DND-41 (cell line): ENCODE measurements at regions not wholly inside any gene's neighbourhood (a gene's known extent, or its start where the extent isn't known, plus 50 kb on each side); places are given as distances from the start of the nearest gene placed in this dataset.
A peak's percentile ranks its signal among the peaks of the same experiment; 100 is the strongest.
"Not testable (repeated sequence)": the region's sequence is repeated elsewhere in the genome, so short reads cannot be mapped to it uniquely, and the experiment has no call there.

Experiments
- ATAC-seq: fragments of 200-7000 bp; cut with Tn5 transposase; 3 replicates; pipeline ENCODE4 v1.9.1; 2021; ENCODE audit warnings: low read depth; ENCODE audit not compliant: insufficient read depth
- DNase-seq: peaks from one replicate; pipeline ENCODE4 v3.0.0-alpha.2; 2020
- H2AFZ ChIP-seq: 2 replicates; pipeline ENCODE4 v1.6.0; 2012; ENCODE audit warnings: low read depth, low read length
- H3K27ac ChIP-seq: 2 replicates; pipeline ENCODE4 v1.5.1; 2012; ENCODE audit warnings: low read length, inconsistent platforms
- H3K27me3 ChIP-seq: fragments of 200-600 bp; sonication (generic); 2 replicates; pipeline ENCODE4 v1.6.0; 2012; ENCODE audit warnings: low read length, mild to moderate bottlenecking, inconsistent platforms; ENCODE audit not compliant: insufficient read depth, poor library complexity
- H3K36me3 ChIP-seq: 2 replicates; pipeline ENCODE4 v1.5.1; 2012; ENCODE audit warnings: low read length, inconsistent platforms; ENCODE audit not compliant: insufficient read depth
- H3K4me1 ChIP-seq: 2 replicates; pipeline ENCODE4 v1.5.1; 2012; ENCODE audit warnings: mild to moderate bottlenecking, low read length; ENCODE audit not compliant: insufficient read depth
- H3K4me2 ChIP-seq: 2 replicates; pipeline ENCODE4 v1.6.0; 2012; ENCODE audit warnings: mild to moderate bottlenecking, moderate library complexity, low read length, inconsistent platforms; ENCODE audit not compliant: insufficient read depth
- H3K4me3 ChIP-seq, 2 experiments: fragments of 200-600 bp in 1 of 2; shearing (Covaris generic) in 1 of 2; 2 replicates each; pipeline ENCODE4 v1.5.1; 2012 to 2016; ENCODE audit warnings: inconsistent platforms in 2 of 2, low read length in 2 of 2, mild to moderate bottlenecking in 2 of 2, low read depth in 1 of 2, moderate library complexity in 1 of 2
- H3K79me2 ChIP-seq: 2 replicates; pipeline ENCODE4 v1.6.0; 2012; ENCODE audit warnings: low read length, inconsistent platforms; ENCODE audit not compliant: insufficient read depth
- H3K9ac ChIP-seq: 2 replicates; pipeline ENCODE4 v1.6.0; 2012; ENCODE audit warnings: low read depth, mild to moderate bottlenecking, inconsistent platforms, low read length, moderate library complexity
- H3K9me3 ChIP-seq: 2 replicates; pipeline ENCODE4 v1.5.1; 2012; ENCODE audit warnings: low read length, moderate library complexity, mild to moderate bottlenecking, inconsistent platforms; ENCODE audit not compliant: insufficient read depth, severe bottlenecking
- H4K20me1 ChIP-seq: 2 replicates; pipeline ENCODE4 v1.6.0; 2012; ENCODE audit warnings: low read length; ENCODE audit not compliant: insufficient read depth
- CTCF ChIP-seq: IDR thresholded peaks from 2 replicates; pipeline ENCODE4 v1.5.1; 2012; ENCODE audit warnings: borderline replicate concordance, low read length, moderate library complexity, mild to moderate bottlenecking; ENCODE audit not compliant: poor library complexity, severe bottlenecking; ENCODE audit errors: extremely low read depth
- EZH2 ChIP-seq: IDR thresholded peaks from 3 replicates; pipeline ENCODE4 v1.6.1; 2012; ENCODE audit warnings: borderline replicate concordance, low read depth, mild to moderate bottlenecking, moderate library complexity, low read length, inconsistent platforms; ENCODE audit not compliant: severe bottlenecking

GRCh38 chr11:134840945-134841344, 428.9 kb upstream of the B3GAT1 start:
- Histone ChIP-seq H3K9ac (no peak overlapping the region), H3K27me3 (no peaks in the 10 kb centered on the region), H4K20me1 (no peaks in the 10 kb centered on the region), H2AFZ (no peak overlapping the region), H3K27ac (peak overlapping the region; percentile 49), H3K36me3 (no peaks in the 10 kb centered on the region), H3K9me3 (no peaks in the 10 kb centered on the region), H3K79me2 (no peaks in the 10 kb centered on the region), H3K4me1 (peaks cover 25% of the 10 kb centered on the region), H3K4me3 (no peak overlapping the region), H3K4me2 (no peak overlapping the region)
- DNase-seq (no peak), ATAC-seq (no peak)
- TF ChIP-seq CTCF (no peak), EZH2 (no peak)

- not testable (repeated sequence) for H2AFZ ChIP-seq, H3K4me3 ChIP-seq, H3K9ac ChIP-seq, H3K27ac ChIP-seq, H4K20me1 ChIP-seq, H3K9me3 ChIP-seq, H3K79me2 ChIP-seq, ATAC-seq, DNase-seq, H3K4me2 ChIP-seq, H3K27me3 ChIP-seq, H3K36me3 ChIP-seq
- peaks cover 30% of the 10 kb centered on the region for H3K4me1 ChIP-seq
These were observed 428.1 kb upstream of the B3GAT1 start for GRCh38 chr11:134840165-134840564.

GRCh38 chr11:134838708-134839107, 426.7 kb upstream of the B3GAT1 start:
- Histone ChIP-seq H3K9me3 (no peaks in the 10 kb centered on the region), H3K79me2 (no peaks in the 10 kb centered on the region), H3K4me3 (no peak overlapping the region), H3K4me1 (peaks cover 30% of the 10 kb centered on the region), H3K27me3 (no peaks in the 10 kb centered on the region), H3K9ac (no peak overlapping the region), H3K36me3 (no peaks in the 10 kb centered on the region), H2AFZ (no peak overlapping the region), H4K20me1 (no peaks in the 10 kb centered on the region), H3K4me2 (no peak overlapping the region), H3K27ac (no peak overlapping the region)
- TF ChIP-seq EZH2 = no peak
- TF ChIP-seq CTCF = no peak
- DNase-seq (no peak), ATAC-seq (no peak)

- Histone ChIP-seq H3K4me1 (peaks cover 29% of the 10 kb centered on the region), H3K79me2 (no peaks in the 10 kb centered on the region), H3K27ac (no peak overlapping the region), H3K9ac (no peak overlapping the region), H3K36me3 (no peaks in the 10 kb centered on the region), H4K20me1 (no peaks in the 10 kb centered on the region), H2AFZ (no peak overlapping the region), H3K9me3 (no peaks in the 10 kb centered on the region), H3K4me2 (no peak overlapping the region), H3K27me3 (no peaks in the 10 kb centered on the region), H3K4me3 (no peak overlapping the region)
- TF ChIP-seq CTCF (no peak), EZH2 (no peak)
- ATAC-seq = no peak
- DNase-seq = no peak
These were observed 425.8 kb upstream of the B3GAT1 start for GRCh38 chr11:134837887-134838232.
